Right lobe of liver (tissue), 4 donors: ENCODE measurements at regions not wholly inside any gene's neighbourhood (a gene's known extent, or its start where the extent isn't known, plus 50 kb on each side); places are given as distances from the start of the nearest gene placed in this dataset.

ENCODE experiments used
- CTCF ChIP-seq, 4 donors: fragments of 200-600 bp in 3 of 4; fragments of 450-650 bp in 1 of 4; IDR thresholded peaks; one replicate each; pipeline versions ENCODE4 v1.5.1 to v1.8.0; 2016 to 2022; ENCODE audit warnings: antibody characterized with exemption in 4 of 4, mild to moderate bottlenecking in 2 of 4
- POLR2A ChIP-seq: fragments of 450-650 bp; IDR thresholded peaks from one replicate; pipeline ENCODE4 v1.6.1; 2017; ENCODE audit warnings: antibody characterized with exemption, mild to moderate bottlenecking
- donor health status: DM: no; HTN: no; CAD: no.
- donor health status: DM: no; HTN: no; CAD: no.
- donor health status: DM: no; HTN: yes; CAD: no.

GRCh38 chr12:13273097-13273496 lies 76.6 kb downstream of the EMP1 start:
- TF ChIP-seq CTCF (IDR thresholded peaks at IDR 0.05) (no peak), POLR2A (no peak)
